H9 (cell line): ENCODE measurements at regions not wholly inside any gene's neighbourhood (a gene's known extent, or its start where the extent isn't known, plus 50 kb on each side); places are given as distances from the start of the nearest gene placed in this dataset.

Experiments
- DNase-seq: peaks from one replicate; pipeline ENCODE4 v3.0.0-alpha.2; 2017
- H2AFZ ChIP-seq: one replicate; pipeline ENCODE4 v1.6.1; 2013; ENCODE audit warnings: mild to moderate bottlenecking, low read length, control low read depth, moderate library complexity
- H2AK5ac ChIP-seq: 2 replicates; pipeline ENCODE4 v1.6.1; 2013; ENCODE audit warnings: low read length, control low read depth, mixed read lengths; ENCODE audit not compliant: insufficient read length
- H2BK120ac ChIP-seq: one replicate; pipeline ENCODE4 v1.6.1; 2013; ENCODE audit warnings: low read depth, mild to moderate bottlenecking, low read length, control low read depth, inconsistent platforms; ENCODE audit not compliant: poor library complexity, severe bottlenecking
- H2BK12ac ChIP-seq: 2 replicates; pipeline ENCODE4 v1.6.1; 2013; ENCODE audit warnings: low read length, control low read depth, mixed read lengths, low read depth; ENCODE audit not compliant: insufficient read length
- H2BK15ac ChIP-seq: 2 replicates; pipeline ENCODE4 v1.6.1; 2013; ENCODE audit warnings: low read depth, low read length, control low read depth
- H2BK20ac ChIP-seq: one replicate; pipeline ENCODE4 v1.6.1; 2013; ENCODE audit warnings: low read depth, mild to moderate bottlenecking, low read length, control low read depth, inconsistent platforms; ENCODE audit not compliant: poor library complexity, severe bottlenecking
- H2BK5ac ChIP-seq: 2 replicates; pipeline ENCODE4 v1.6.1; 2013; ENCODE audit warnings: low read length, control low read depth, mixed read lengths; ENCODE audit not compliant: insufficient read length
- H3K14ac ChIP-seq: 2 replicates; pipeline ENCODE4 v1.6.1; 2013; ENCODE audit warnings: low read length, control low read depth; ENCODE audit not compliant: insufficient read depth
- H3K18ac ChIP-seq: 2 replicates; pipeline ENCODE4 v1.6.1; 2013; ENCODE audit warnings: low read depth, mild to moderate bottlenecking, mixed read lengths, low read length, control low read depth; ENCODE audit not compliant: insufficient read length
- H3K23ac ChIP-seq: 2 replicates; pipeline ENCODE4 v1.6.1; 2013; ENCODE audit warnings: low read length, control low read depth, mixed read lengths, low read depth; ENCODE audit not compliant: insufficient read length
- H3K23me2 ChIP-seq: 2 replicates; pipeline ENCODE4 v1.6.1; 2013; ENCODE audit warnings: low read depth, mild to moderate bottlenecking, mixed read lengths, low read length, control low read depth; ENCODE audit not compliant: insufficient read length, poor library complexity, severe bottlenecking
- H3K27ac ChIP-seq: 2 replicates; pipeline ENCODE4 v1.5.1; 2013; ENCODE audit warnings: low read length, control low read depth, mixed read lengths, low read depth; ENCODE audit not compliant: insufficient read length
- H3K27me3 ChIP-seq: 2 replicates; pipeline ENCODE4 v1.6.1; 2013; ENCODE audit warnings: low read length, control low read depth, inconsistent platforms; ENCODE audit not compliant: insufficient read depth
- H3K4ac ChIP-seq: 2 replicates; pipeline ENCODE4 v1.6.1; 2013; ENCODE audit warnings: low read depth, mild to moderate bottlenecking, control low read depth, inconsistent platforms, low read length, moderate library complexity
- H3K4me1 ChIP-seq: 2 replicates; pipeline ENCODE4 v1.6.1; 2013; ENCODE audit warnings: low read length, control low read depth, inconsistent platforms; ENCODE audit not compliant: insufficient read depth
- H3K4me2 ChIP-seq: 2 replicates; pipeline ENCODE4 v1.6.1; 2013; ENCODE audit warnings: low read length, control low read depth, mixed read lengths; ENCODE audit not compliant: insufficient read length, insufficient read depth
- H3K56ac ChIP-seq: 2 replicates; pipeline ENCODE4 v1.6.1; 2013; ENCODE audit warnings: low read depth, mild to moderate bottlenecking, mixed read lengths, low read length, control low read depth; ENCODE audit not compliant: insufficient read length
- H3K79me1 ChIP-seq: 2 replicates; pipeline ENCODE4 v1.6.1; 2013; ENCODE audit warnings: low read depth, mild to moderate bottlenecking, moderate library complexity, low read length, control low read depth, inconsistent platforms; ENCODE audit not compliant: insufficient read depth, poor library complexity, severe bottlenecking
- H3K79me2 ChIP-seq: 2 replicates; pipeline ENCODE4 v1.6.1; 2013; ENCODE audit warnings: low read length, control low read depth, inconsistent platforms; ENCODE audit not compliant: insufficient read depth
- H3K9ac ChIP-seq: 2 replicates; pipeline ENCODE4 v1.6.1; 2013; ENCODE audit warnings: low read length, control low read depth, mixed read lengths; ENCODE audit not compliant: insufficient read length; ENCODE audit errors: extremely low read depth
- H3K9me3 ChIP-seq: one replicate; pipeline ENCODE4 v1.6.1; 2013; ENCODE audit warnings: low read depth, low read length, inconsistent platforms; ENCODE audit not compliant: control insufficient read depth
- H3T11ph ChIP-seq: one replicate; pipeline ENCODE4 v1.6.1; 2013; ENCODE audit warnings: mild to moderate bottlenecking, low read length, control low read depth, inconsistent platforms
- H4K20me1 ChIP-seq: one replicate; pipeline ENCODE4 v1.6.1; 2013; ENCODE audit not compliant: control insufficient read depth, insufficient read length, insufficient read depth
- H4K5ac ChIP-seq: 2 replicates; pipeline ENCODE4 v1.6.1; 2013; ENCODE audit warnings: low read depth, mild to moderate bottlenecking, mixed read lengths, low read length, control low read depth; ENCODE audit not compliant: insufficient read length
- H4K8ac ChIP-seq: replicated peaks from 2 replicates; pipeline ENCODE4 v1.6.1; 2013; ENCODE audit warnings: low read length, control low read depth, mixed read lengths, low read depth; ENCODE audit not compliant: insufficient read length
- H4K91ac ChIP-seq: 2 replicates; pipeline ENCODE4 v1.6.1; 2013; ENCODE audit warnings: low read depth, mild to moderate bottlenecking, moderate library complexity, mixed read lengths, low read length, control low read depth; ENCODE audit not compliant: insufficient read length
- H3K27ac Mint-ChIP-seq, 3 experiments: 2 replicates in 2 of 3; 3 replicates in 1 of 3; pipeline ENCODE4 v1.8.0; 2020 to 2021; ENCODE audit warnings: mixed read lengths in 3 of 3, mild to moderate bottlenecking in 1 of 3, moderate library complexity in 1 of 3
- H3K27me3 Mint-ChIP-seq: 2 replicates; pipeline ENCODE4 v1.8.0; 2021; ENCODE audit warnings: low read depth, mild to moderate bottlenecking, moderate library complexity, mixed read lengths
- H3K36me3 Mint-ChIP-seq, 3 experiments: 2 replicates in 2 of 3; 3 replicates in 1 of 3; pipeline ENCODE4 v1.8.0; 2020 to 2021; ENCODE audit warnings: low read depth in 3 of 3, mixed read lengths in 3 of 3; ENCODE audit not compliant: insufficient read depth in 1 of 3
- H3K4me1 Mint-ChIP-seq, 2 experiments: 2 replicates each; pipeline ENCODE4 v1.8.0; 2020; ENCODE audit warnings: mixed read lengths in 2 of 2
- H3K4me3 Mint-ChIP-seq, 2 experiments: 2 replicates in 1 of 2; 3 replicates in 1 of 2; pipeline ENCODE4 v1.8.0; 2020 to 2021; ENCODE audit warnings: mild to moderate bottlenecking in 2 of 2, mixed read lengths in 2 of 2, moderate library complexity in 1 of 2
- H3K9me3 Mint-ChIP-seq, 2 experiments: 2 replicates in 1 of 2; 3 replicates in 1 of 2; pipeline ENCODE4 v1.8.0; 2020; ENCODE audit warnings: mild to moderate bottlenecking in 2 of 2, mixed read lengths in 2 of 2, moderate library complexity in 1 of 2
- CTCF ChIP-seq: fragments of 200-600 bp; sonication (generic); conservative IDR thresholded peaks from 3 replicates; pipeline ENCODE4 v1.8.0; 2021; ENCODE audit warnings: antibody characterized with exemption, mild to moderate bottlenecking
- WGBS: extraction: QIAGEN DNeasy Blood & Tissue Kit; methylation state at CpG from one replicate; pipeline ENCODE4 v1.1.7; 2013; ENCODE audit warnings: missing lambda C conversion rate, low lambda C conversion rate, mixed read lengths; ENCODE audit not compliant: insufficient read length; ENCODE audit errors: extremely low coverage; 5-methylcytosine and 5-hydroxymethylcytosine counted together

DNA sequence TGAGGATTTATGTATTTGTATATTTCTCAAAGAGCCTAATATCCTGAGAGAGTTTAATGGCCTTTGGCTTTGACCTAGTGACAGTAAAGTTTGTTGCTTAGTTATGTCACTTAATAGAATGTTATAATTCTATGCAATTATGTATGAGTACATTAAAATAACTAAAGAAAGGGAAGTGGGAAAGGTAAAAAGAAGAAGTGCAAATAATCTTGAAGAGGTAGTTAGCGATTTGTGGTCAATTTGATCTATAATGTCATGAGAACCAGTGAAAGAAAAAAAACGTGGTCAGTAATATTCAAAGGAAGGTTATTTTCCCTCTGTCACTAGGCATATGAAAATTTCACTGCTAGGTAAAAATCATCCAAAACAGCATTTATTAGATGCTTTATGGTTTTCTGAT is 143.4 kb upstream of the LSM8 start:
- no peak overlapping the region for H3K27ac Mint-ChIP-seq
- no peak overlapping the region for H2BK120ac ChIP-seq

More for the DNA sequence above, 143.4 kb upstream of the LSM8 start:
- Histone ChIP-seq H3K23ac (no peak overlapping the region), H3K56ac (no peak overlapping the region), H4K20me1 (no peaks in the 10 kb centered on the region), H2BK5ac (no peak overlapping the region), H3K4me2 (no peak overlapping the region), H3K27me3 (no peaks in the 10 kb centered on the region), H3K18ac (no peak overlapping the region), H2BK15ac (no peak overlapping the region), H3K79me2 (no peaks in the 10 kb centered on the region), H3K27ac (no peak overlapping the region), H4K8ac (no peak overlapping the region), H2AFZ (no peak overlapping the region), H4K91ac (no peak overlapping the region), H3K4ac (no peak overlapping the region), H2BK20ac (no peak overlapping the region), H4K5ac (no peak overlapping the region), H3K9ac (no peak overlapping the region), H3K23me2 (no peaks in the 10 kb centered on the region), H2AK5ac (no peak overlapping the region), H3T11ph (no peak overlapping the region), H2BK12ac (no peak overlapping the region), H3K4me1 (no peaks in the 10 kb centered on the region), H3K79me1 (no peaks in the 10 kb centered on the region), H3K14ac (no peak overlapping the region), H3K9me3 (no peaks in the 10 kb centered on the region)
- Mint-ChIP-seq H3K9me3 (no peaks in the 10 kb centered on the region), H3K27me3 (no peaks in the 10 kb centered on the region; the same call in 1 of the 2 replicates), H3K4me3 (no peak overlapping the region), H3K36me3 (no peaks in the 10 kb centered on the region), H3K4me1 (no peaks in the 10 kb centered on the region)
- no peak for TF ChIP-seq CTCF
- no CpG with 5 or more reads among the region's 2 CpGs for WGBS
- no peak for DNase-seq
